ENCODE measurements at regions not wholly inside any gene's neighbourhood (a gene's known extent, or its start where the extent isn't known, plus 50 kb on each side); places are given as distances from the start of the nearest gene placed in this dataset.

DNA sequence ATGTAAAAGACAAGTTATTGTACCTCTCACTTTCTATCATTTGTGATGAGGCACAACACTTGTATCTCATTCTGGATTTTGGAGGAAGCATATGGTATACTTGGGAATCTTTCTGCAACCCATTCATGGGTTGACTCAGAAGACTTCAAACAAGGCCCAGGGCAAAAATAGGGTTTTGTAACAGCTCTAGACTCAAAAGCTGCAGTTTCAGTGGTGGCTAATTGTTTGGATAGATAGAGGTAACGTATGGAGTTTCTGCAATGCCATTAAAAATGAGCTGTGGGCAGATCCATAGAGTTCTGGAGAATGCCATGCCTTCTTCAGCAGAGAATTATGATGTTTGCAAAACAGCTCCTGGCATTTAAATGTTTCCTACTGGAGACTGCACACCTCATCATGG lies 279.6 kb upstream of the VLDLR start:
- TF ChIP-seq EP300 (IDR thresholded peaks at IDR 0.05; ENCODE audit: borderline replicate concordance) = no peak
- no peak for TF ChIP-seq TCF12 (IDR thresholded peaks at IDR 0.05; ENCODE audit: low read depth)
